ENCODE measurements at regions not wholly inside any gene's neighbourhood (a gene's known extent, or its start where the extent isn't known, plus 50 kb on each side); places are given as distances from the start of the nearest gene placed in this dataset.
"Not testable (repeated sequence)": the region's sequence is repeated elsewhere in the genome, so short reads cannot be mapped to it uniquely, and the experiment has no call there.

DNA sequence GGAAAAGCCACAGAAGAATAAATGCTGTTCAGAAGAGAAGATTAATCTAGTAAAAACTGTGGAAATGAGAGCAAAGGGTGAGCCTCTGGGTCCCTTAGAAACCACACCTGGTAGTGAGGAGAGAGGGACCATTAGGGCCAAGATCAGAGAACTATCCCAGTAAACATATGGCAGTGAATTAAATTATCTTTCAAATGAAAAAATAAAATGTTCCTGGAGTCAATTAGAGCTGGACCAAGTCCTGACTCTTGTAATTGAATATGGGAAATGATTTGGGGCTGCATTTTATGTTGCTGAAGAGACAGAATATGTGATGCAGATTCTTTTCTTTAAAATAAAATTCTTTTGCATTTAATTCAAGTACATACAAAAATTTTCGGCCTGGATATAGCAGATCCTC is 62.2 kb upstream of the PAX3 start:
- Histone ChIP-seq H3K27me3 (ENCODE audit: insufficient read depth, insufficient read length) (no peaks in the 10 kb centered on the region), H3K36me3 (ENCODE audit: insufficient read depth, insufficient read length, low read length) (no peaks in the 10 kb centered on the region), H3K9ac (ENCODE audit: insufficient read length, low read depth) (no peak overlapping the region), H3K4me1 (ENCODE audit: insufficient read depth, insufficient read length) (no peaks in the 10 kb centered on the region), H3K9me3 (ENCODE audit: insufficient read depth, low read length) (peaks cover 11% of the 10 kb centered on the region), H3K4me3 (ENCODE audit: insufficient read length, low read depth) (no peak overlapping the region)
- TF ChIP-seq YY1 (IDR thresholded peaks at IDR 0.05; ENCODE audit: insufficient read depth, insufficient read length) (no peak), SUZ12 (IDR thresholded peaks at IDR 0.05; ENCODE audit: extremely low read depth, insufficient read depth, insufficient read length) (no peak), ZNF274 (IDR thresholded peaks at IDR 0.05; ENCODE audit: low read depth, low read length) (no peak)
- no peak for DNase-seq (ENCODE audit: low read depth, low spot score)

- no peaks in the 10 kb centered on the region for H3K27me3 ChIP-seq (ENCODE audit: insufficient read depth, insufficient read length)
- no peak overlapping the region for H3K4me3 ChIP-seq (ENCODE audit: insufficient read length, low read depth)
- H3K9ac ChIP-seq (ENCODE audit: insufficient read length, low read depth) = no peak overlapping the region
- no peaks in the 10 kb centered on the region for H3K36me3 ChIP-seq (ENCODE audit: insufficient read depth, insufficient read length, low read length)
- no peaks in the 10 kb centered on the region for H3K4me1 ChIP-seq (ENCODE audit: insufficient read depth, insufficient read length)
- no peak for DNase-seq (ENCODE audit: low read depth, low spot score)
- peaks cover 11% of the 10 kb centered on the region for H3K9me3 ChIP-seq (ENCODE audit: insufficient read depth, low read length)
- TF ChIP-seq SUZ12 (IDR thresholded peaks at IDR 0.05; ENCODE audit: extremely low read depth, insufficient read depth, insufficient read length) (no peak), ZNF274 (IDR thresholded peaks at IDR 0.05; ENCODE audit: low read depth, low read length) (no peak), YY1 (IDR thresholded peaks at IDR 0.05; ENCODE audit: insufficient read depth, insufficient read length) (no peak)
These were observed 62.6 kb upstream of the SGPP2 start for GRCh38 chr2:222361787-222362186.

GRCh38 chr2:222362336-222362735 is 62.0 kb upstream of the SGPP2 start:
- Histone ChIP-seq H3K9me3 (ENCODE audit: insufficient read depth, low read length) (peaks cover 11% of the 10 kb centered on the region), H3K4me1 (ENCODE audit: insufficient read depth, insufficient read length) (no peaks in the 10 kb centered on the region), H3K36me3 (ENCODE audit: insufficient read depth, insufficient read length, low read length) (no peaks in the 10 kb centered on the region), H3K27me3 (ENCODE audit: insufficient read depth, insufficient read length) (no peaks in the 10 kb centered on the region), H3K4me3 (ENCODE audit: insufficient read length, low read depth) (no peak overlapping the region), H3K9ac (ENCODE audit: insufficient read length, low read depth) (no peak overlapping the region)
- DNase-seq (ENCODE audit: low read depth, low spot score) = no peak
- TF ChIP-seq SUZ12 (IDR thresholded peaks at IDR 0.05; ENCODE audit: extremely low read depth, insufficient read depth, insufficient read length) (no peak), YY1 (IDR thresholded peaks at IDR 0.05; ENCODE audit: insufficient read depth, insufficient read length) (no peak), ZNF274 (IDR thresholded peaks at IDR 0.05; ENCODE audit: low read depth, low read length) (no peak)

GRCh38 chr2:222364285-222364895 is 60.0 kb upstream of the SGPP2 start:
- Histone ChIP-seq H3K27me3 (ENCODE audit: insufficient read depth, insufficient read length) (no peaks in the 10 kb centered on the region), H3K9me3 (ENCODE audit: insufficient read depth, low read length) (peaks cover 11% of the 10 kb centered on the region), H3K4me3 (ENCODE audit: insufficient read length, low read depth) (no peak overlapping the region), H3K9ac (ENCODE audit: insufficient read length, low read depth) (no peak overlapping the region), H3K36me3 (ENCODE audit: insufficient read depth, insufficient read length, low read length) (no peaks in the 10 kb centered on the region), H3K4me1 (ENCODE audit: insufficient read depth, insufficient read length) (no peaks in the 10 kb centered on the region)
- TF ChIP-seq SUZ12 (IDR thresholded peaks at IDR 0.05; ENCODE audit: extremely low read depth, insufficient read depth, insufficient read length) (no peak), YY1 (IDR thresholded peaks at IDR 0.05; ENCODE audit: insufficient read depth, insufficient read length) (no peak), ZNF274 (IDR thresholded peaks at IDR 0.05; ENCODE audit: low read depth, low read length) (no peak)
- DNase-seq (ENCODE audit: low read depth, low spot score) = no peak

GRCh38 chr2:222368280-222368679 is 56.1 kb upstream of the SGPP2 start:
- DNase-seq (ENCODE audit: low read depth, low spot score) = peak; percentile 59

DNA sequence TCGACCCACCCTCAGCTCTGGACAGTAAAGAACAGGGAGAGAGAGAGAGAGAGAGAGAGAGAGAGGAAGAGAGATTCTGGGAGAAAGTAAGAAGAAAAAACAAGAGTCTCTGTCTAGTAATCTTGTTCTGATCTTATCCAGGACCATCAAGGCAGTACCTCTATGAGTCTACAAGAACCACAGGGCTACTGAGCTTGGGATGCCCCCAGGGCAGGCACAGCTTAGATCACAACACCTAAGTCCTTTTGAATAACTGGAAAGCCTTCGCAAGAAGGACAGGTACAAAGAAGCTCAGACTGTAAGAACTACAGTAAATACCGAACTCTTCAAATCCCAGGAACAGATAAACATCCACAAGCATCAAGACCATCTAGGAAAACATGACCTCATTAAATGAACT is 51.4 kb upstream of the SGPP2 start:
- TF ChIP-seq ZNF274 (IDR thresholded peaks at IDR 0.05; ENCODE audit: low read depth, low read length) = no peak
- no peak for TF ChIP-seq YY1 (IDR thresholded peaks at IDR 0.05; ENCODE audit: insufficient read depth, insufficient read length)
- TF ChIP-seq SUZ12 (IDR thresholded peaks at IDR 0.05; ENCODE audit: extremely low read depth, insufficient read depth, insufficient read length) = no peak

More at GRCh38 chr2:222368280-222368679, 56.1 kb upstream of the SGPP2 start:
- H3K27me3 ChIP-seq (ENCODE audit: insufficient read depth, insufficient read length); H3K4me3 ChIP-seq (ENCODE audit: insufficient read length, low read depth); H3K36me3 ChIP-seq (ENCODE audit: insufficient read depth, insufficient read length, low read length); H3K9ac ChIP-seq (ENCODE audit: insufficient read length, low read depth); H3K4me1 ChIP-seq (ENCODE audit: insufficient read depth, insufficient read length): not testable (repeated sequence)
- peaks cover 18% of the 10 kb centered on the region for H3K9me3 ChIP-seq (ENCODE audit: insufficient read depth, low read length)

More for the DNA sequence above, 51.4 kb upstream of the SGPP2 start:
- H3K9me3 ChIP-seq (ENCODE audit: insufficient read depth, low read length) = peaks cover 12% of the 10 kb centered on the region; the same call in 1 of the 2 replicates
- no peaks in the 10 kb centered on the region for H3K27me3 ChIP-seq (ENCODE audit: insufficient read depth, insufficient read length)
- DNase-seq (ENCODE audit: low read depth, low spot score) = no peak
- no peaks in the 10 kb centered on the region for H3K36me3 ChIP-seq (ENCODE audit: insufficient read depth, insufficient read length, low read length)
- no peak overlapping the region for H3K4me3 ChIP-seq (ENCODE audit: insufficient read length, low read depth)
- H3K9ac ChIP-seq (ENCODE audit: insufficient read length, low read depth) = no peak overlapping the region
- H3K4me1 ChIP-seq (ENCODE audit: insufficient read depth, insufficient read length) = no peaks in the 10 kb centered on the region

Measured in NT2/D1 (cell line).